ENCODE measurements at regions not wholly inside any gene's neighbourhood (a gene's known extent, or its start where the extent isn't known, plus 50 kb on each side); places are given as distances from the start of the nearest gene placed in this dataset.

GRCh38 chr14:30440961-30441360, 118.0 kb upstream of the G2E3 start:
- WGBS: 90% methylated on average over 4 of the region's 4 CpGs
- H3K27me3 ChIP-seq (ENCODE audit: control insufficient read depth in 1 of 2, insufficient read depth in 1 of 2, low read length in 2 of 2): peaks cover 0 to 3% of the 10 kb centered on the region in 2 experiments
- H3K4me2 ChIP-seq (ENCODE audit: low read length, poor library complexity, severe bottlenecking): no peak overlapping the region
- no peaks in the 10 kb centered on the region for H3K9me3 ChIP-seq (ENCODE audit: control insufficient read depth, low read length)
- no peak overlapping the region for H4K91ac ChIP-seq (ENCODE audit: low read length)
- H4K8ac ChIP-seq (ENCODE audit: low read length): no peak overlapping the region
- H3K4me1 ChIP-seq (ENCODE audit: control insufficient read depth, insufficient read depth, low read depth, low read length): no peaks in the 10 kb centered on the region
- no peak overlapping the region for H3K14ac ChIP-seq (ENCODE audit: low read length in 2 of 2)
- no peak overlapping the region for H3K18ac ChIP-seq (ENCODE audit: low read depth in 1 of 2, low read length in 2 of 2)
- no peak overlapping the region for H2BK15ac ChIP-seq (ENCODE audit: low read depth, poor library complexity, severe bottlenecking)
- no peak for DNase-seq
- no peaks in the 10 kb centered on the region for H3K36me3 ChIP-seq (ENCODE audit: control insufficient read depth in 1 of 2, insufficient read depth in 2 of 2, low read depth in 1 of 2, low read length in 2 of 2)
- H2AFZ ChIP-seq (ENCODE audit: low read depth, low read length): no peak overlapping the region
- no peaks in the 10 kb centered on the region for H3K79me1 ChIP-seq (replicated peaks; ENCODE audit: low read length, poor library complexity, severe bottlenecking)
- no peak overlapping the region for H3K23ac ChIP-seq (ENCODE audit: low read length in 2 of 2)
- no peak overlapping the region for H2AK5ac ChIP-seq (ENCODE audit: low read length, severe bottlenecking)
- peak overlapping the region in 1 of 2 experiments; percentile 2 for H3K4me3 ChIP-seq (ENCODE audit: insufficient read depth in 1 of 2, low read depth in 1 of 2, low read length in 2 of 2)
- H3K4ac ChIP-seq (ENCODE audit: low read depth in 1 of 2, low read length in 2 of 2): no peak overlapping the region
- peak overlapping the region; percentile 33 for H3K9ac ChIP-seq (ENCODE audit: low read length)
- H3K27ac ChIP-seq (ENCODE audit: low read length, poor library complexity, severe bottlenecking): no peak overlapping the region
- no peak overlapping the region for H2BK5ac ChIP-seq (ENCODE audit: low read depth, low read length, poor library complexity, severe bottlenecking)
- no peak overlapping the region for H2BK120ac ChIP-seq (ENCODE audit: low read depth, low read length)
- H2BK12ac ChIP-seq (ENCODE audit: low read length in 2 of 2): no peak overlapping the region

DNA sequence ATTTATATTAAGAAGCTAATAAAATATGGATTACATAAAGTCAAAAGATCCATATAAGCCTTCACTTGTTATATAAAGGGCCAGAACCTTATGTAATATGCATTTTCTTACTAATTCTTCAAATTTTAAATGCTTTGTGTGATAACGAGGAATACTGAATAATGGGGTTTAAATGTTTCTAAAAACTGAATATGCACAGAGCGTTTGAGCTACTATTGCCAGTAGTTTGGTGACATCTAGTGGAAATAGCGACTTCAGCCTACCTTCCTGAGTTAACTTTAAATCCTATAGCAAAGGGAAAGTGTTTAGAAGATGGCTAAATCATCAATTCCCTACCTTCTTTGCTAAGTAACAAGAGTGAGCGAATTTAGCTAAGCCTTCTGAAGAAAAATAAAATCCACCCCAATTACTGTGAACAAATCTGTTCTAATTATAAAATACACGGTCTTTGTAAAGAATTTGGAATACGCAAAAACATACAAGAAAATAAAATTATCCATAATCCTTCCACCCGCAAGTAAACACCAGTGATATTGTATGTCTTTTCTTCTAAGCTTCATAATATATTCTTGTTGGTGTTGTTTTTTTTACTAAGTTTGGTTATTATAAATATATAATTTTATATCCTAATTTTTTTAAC, 115.5 kb upstream of the G2E3 start:
- Histone ChIP-seq H3K4ac (ENCODE audit: low read depth in 1 of 2, low read length in 2 of 2) (no peak overlapping the region), H2BK120ac (ENCODE audit: low read depth, low read length) (no peak overlapping the region), H3K79me1 (replicated peaks; ENCODE audit: low read length, poor library complexity, severe bottlenecking) (no peaks in the 10 kb centered on the region), H3K9me3 (ENCODE audit: control insufficient read depth, low read length) (no peaks in the 10 kb centered on the region), H2AK5ac (ENCODE audit: low read length, severe bottlenecking) (no peak overlapping the region), H3K18ac (ENCODE audit: low read depth in 1 of 2, low read length in 2 of 2) (no peak overlapping the region), H4K8ac (ENCODE audit: low read length) (no peak overlapping the region), H3K9ac (ENCODE audit: low read length) (no peak overlapping the region), H2AFZ (ENCODE audit: low read depth, low read length) (no peak overlapping the region), H3K27me3 (ENCODE audit: control insufficient read depth in 1 of 2, insufficient read depth in 1 of 2, low read length in 2 of 2) (peaks cover 0 to 5% of the 10 kb centered on the region in 2 experiments), H3K36me3 (ENCODE audit: control insufficient read depth in 1 of 2, insufficient read depth in 2 of 2, low read depth in 1 of 2, low read length in 2 of 2) (no peaks in the 10 kb centered on the region), H3K23ac (ENCODE audit: low read length in 2 of 2) (no peak overlapping the region), H4K91ac (ENCODE audit: low read length) (no peak overlapping the region), H3K14ac (ENCODE audit: low read length in 2 of 2) (no peak overlapping the region), H2BK15ac (ENCODE audit: low read depth, poor library complexity, severe bottlenecking) (no peak overlapping the region), H2BK12ac (ENCODE audit: low read length in 2 of 2) (no peak overlapping the region), H3K4me2 (ENCODE audit: low read length, poor library complexity, severe bottlenecking) (no peak overlapping the region), H3K4me3 (ENCODE audit: insufficient read depth in 1 of 2, low read depth in 1 of 2, low read length in 2 of 2) (no peak overlapping the region), H2BK5ac (ENCODE audit: low read depth, low read length, poor library complexity, severe bottlenecking) (no peak overlapping the region), H3K27ac (ENCODE audit: low read length, poor library complexity, severe bottlenecking) (no peak overlapping the region), H3K4me1 (ENCODE audit: control insufficient read depth, insufficient read depth, low read depth, low read length) (no peaks in the 10 kb centered on the region)
- WGBS: 68% methylated on average over 2 of the region's 7 CpGs
- DNase-seq: peak; percentile 23

- H2BK5ac ChIP-seq (ENCODE audit: low read depth, low read length, poor library complexity, severe bottlenecking): no peak overlapping the region
- no peak overlapping the region for H3K18ac ChIP-seq (ENCODE audit: low read depth in 1 of 2, low read length in 2 of 2)
- H3K36me3 ChIP-seq (ENCODE audit: control insufficient read depth in 1 of 2, insufficient read depth in 2 of 2, low read depth in 1 of 2, low read length in 2 of 2): no peaks in the 10 kb centered on the region
- no peak overlapping the region for H2AFZ ChIP-seq (ENCODE audit: low read depth, low read length)
- H3K4me3 ChIP-seq (ENCODE audit: insufficient read depth in 1 of 2, low read depth in 1 of 2, low read length in 2 of 2): no peak overlapping the region
- no peak overlapping the region for H2BK12ac ChIP-seq (ENCODE audit: low read length in 2 of 2)
- no peak overlapping the region for H4K91ac ChIP-seq (ENCODE audit: low read length)
- no peak overlapping the region for H2AK5ac ChIP-seq (ENCODE audit: low read length, severe bottlenecking)
- no peaks in the 10 kb centered on the region for H3K79me1 ChIP-seq (replicated peaks; ENCODE audit: low read length, poor library complexity, severe bottlenecking)
- no peaks in the 10 kb centered on the region for H3K9me3 ChIP-seq (ENCODE audit: control insufficient read depth, low read length)
- H3K4me1 ChIP-seq (ENCODE audit: control insufficient read depth, insufficient read depth, low read depth, low read length): no peaks in the 10 kb centered on the region
- no peak for DNase-seq
- H3K27ac ChIP-seq (ENCODE audit: low read length, poor library complexity, severe bottlenecking): no peak overlapping the region
- 68% methylated on average over 1 of the region's 1 CpG for WGBS
- H3K4ac ChIP-seq (ENCODE audit: low read depth in 1 of 2, low read length in 2 of 2): no peak overlapping the region
- H3K27me3 ChIP-seq (ENCODE audit: control insufficient read depth in 1 of 2, insufficient read depth in 1 of 2, low read length in 2 of 2): peaks cover 0 to 6% of the 10 kb centered on the region in 2 experiments
- H3K4me2 ChIP-seq (ENCODE audit: low read length, poor library complexity, severe bottlenecking): no peak overlapping the region
- H3K23ac ChIP-seq (ENCODE audit: low read length in 2 of 2): no peak overlapping the region
- no peak overlapping the region for H3K14ac ChIP-seq (ENCODE audit: low read length in 2 of 2)
- H2BK15ac ChIP-seq (ENCODE audit: low read depth, poor library complexity, severe bottlenecking): no peak overlapping the region
- H3K9ac ChIP-seq (ENCODE audit: low read length): no peak overlapping the region
- H2BK120ac ChIP-seq (ENCODE audit: low read depth, low read length): no peak overlapping the region
- no peak overlapping the region for H4K8ac ChIP-seq (ENCODE audit: low read length)
These were observed 114.5 kb upstream of the G2E3 start for GRCh38 chr14:30444451-30444850.

DNA sequence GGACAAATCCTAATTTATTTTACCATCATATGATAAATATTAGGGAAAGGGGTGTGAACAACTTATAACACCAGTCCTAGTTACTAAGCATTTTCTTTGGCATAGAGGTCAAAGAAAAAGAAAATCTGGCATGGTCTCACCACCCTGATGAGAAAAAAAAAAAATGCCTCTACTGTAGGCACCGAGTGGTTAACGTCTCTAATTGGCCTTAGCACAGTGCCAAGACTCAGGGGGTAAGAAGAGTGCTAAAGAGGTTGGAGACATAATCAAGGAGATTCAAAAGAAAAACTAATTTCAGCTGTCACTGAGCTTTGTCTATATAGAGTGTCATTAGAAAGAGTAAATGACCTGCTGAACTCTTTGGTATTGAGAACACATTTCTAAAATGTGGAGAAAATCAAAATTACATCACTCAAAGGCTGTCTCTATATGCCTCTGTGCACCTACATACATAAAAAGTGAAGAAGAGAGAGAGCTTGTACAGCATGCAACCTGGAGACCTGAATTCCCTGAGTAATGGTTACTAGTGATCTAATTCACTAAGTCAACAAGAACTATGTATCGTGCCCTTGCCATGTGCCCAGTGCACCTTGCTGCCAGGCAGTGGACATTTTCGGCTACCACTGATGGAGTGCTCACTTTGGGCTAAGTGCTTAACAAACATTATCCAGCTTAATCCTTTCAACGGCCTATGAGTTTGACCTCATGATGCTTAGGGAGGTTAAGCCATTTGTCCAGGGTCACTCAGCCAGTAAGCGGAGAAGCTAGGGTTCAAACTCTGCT, 113.8 kb upstream of the G2E3 start:
- H2BK5ac ChIP-seq (ENCODE audit: low read depth, low read length, poor library complexity, severe bottlenecking): no peak overlapping the region
- no peak overlapping the region for H2AK5ac ChIP-seq (ENCODE audit: low read length, severe bottlenecking)
- no peak overlapping the region for H4K91ac ChIP-seq (ENCODE audit: low read length)
- H3K4ac ChIP-seq (ENCODE audit: low read depth in 1 of 2, low read length in 2 of 2): no peak overlapping the region
- H4K8ac ChIP-seq (ENCODE audit: low read length): no peak overlapping the region
- H3K14ac ChIP-seq (ENCODE audit: low read length in 2 of 2): no peak overlapping the region
- H3K36me3 ChIP-seq (ENCODE audit: control insufficient read depth in 1 of 2, insufficient read depth in 2 of 2, low read depth in 1 of 2, low read length in 2 of 2): no peaks in the 10 kb centered on the region
- no peak overlapping the region for H3K23ac ChIP-seq (ENCODE audit: low read length in 2 of 2)
- H2AFZ ChIP-seq (ENCODE audit: low read depth, low read length): no peak overlapping the region
- H3K4me3 ChIP-seq (ENCODE audit: insufficient read depth in 1 of 2, low read depth in 1 of 2, low read length in 2 of 2): no peak overlapping the region
- no peaks in the 10 kb centered on the region for H3K79me1 ChIP-seq (replicated peaks; ENCODE audit: low read length, poor library complexity, severe bottlenecking)
- WGBS: 74% methylated on average over 6 of the region's 6 CpGs
- peaks cover 0 to 6% of the 10 kb centered on the region in 2 experiments for H3K27me3 ChIP-seq (ENCODE audit: control insufficient read depth in 1 of 2, insufficient read depth in 1 of 2, low read length in 2 of 2)
- H3K4me2 ChIP-seq (ENCODE audit: low read length, poor library complexity, severe bottlenecking): no peak overlapping the region
- H3K9me3 ChIP-seq (ENCODE audit: control insufficient read depth, low read length): no peaks in the 10 kb centered on the region
- H2BK120ac ChIP-seq (ENCODE audit: low read depth, low read length): no peak overlapping the region
- no peak overlapping the region for H2BK15ac ChIP-seq (ENCODE audit: low read depth, poor library complexity, severe bottlenecking)
- no peak for DNase-seq
- no peaks in the 10 kb centered on the region for H3K4me1 ChIP-seq (ENCODE audit: control insufficient read depth, insufficient read depth, low read depth, low read length)
- no peak overlapping the region for H3K18ac ChIP-seq (ENCODE audit: low read depth in 1 of 2, low read length in 2 of 2)
- no peak overlapping the region for H3K9ac ChIP-seq (ENCODE audit: low read length)
- no peak overlapping the region for H2BK12ac ChIP-seq (ENCODE audit: low read length in 2 of 2)
- no peak overlapping the region for H3K27ac ChIP-seq (ENCODE audit: low read length, poor library complexity, severe bottlenecking)
